ENCODE measurements at regions not wholly inside any gene's neighbourhood (a gene's known extent, or its start where the extent isn't known, plus 50 kb on each side); places are given as distances from the start of the nearest gene placed in this dataset.
A peak's percentile ranks its signal among the peaks of the same experiment; 100 is the strongest.

DNA sequence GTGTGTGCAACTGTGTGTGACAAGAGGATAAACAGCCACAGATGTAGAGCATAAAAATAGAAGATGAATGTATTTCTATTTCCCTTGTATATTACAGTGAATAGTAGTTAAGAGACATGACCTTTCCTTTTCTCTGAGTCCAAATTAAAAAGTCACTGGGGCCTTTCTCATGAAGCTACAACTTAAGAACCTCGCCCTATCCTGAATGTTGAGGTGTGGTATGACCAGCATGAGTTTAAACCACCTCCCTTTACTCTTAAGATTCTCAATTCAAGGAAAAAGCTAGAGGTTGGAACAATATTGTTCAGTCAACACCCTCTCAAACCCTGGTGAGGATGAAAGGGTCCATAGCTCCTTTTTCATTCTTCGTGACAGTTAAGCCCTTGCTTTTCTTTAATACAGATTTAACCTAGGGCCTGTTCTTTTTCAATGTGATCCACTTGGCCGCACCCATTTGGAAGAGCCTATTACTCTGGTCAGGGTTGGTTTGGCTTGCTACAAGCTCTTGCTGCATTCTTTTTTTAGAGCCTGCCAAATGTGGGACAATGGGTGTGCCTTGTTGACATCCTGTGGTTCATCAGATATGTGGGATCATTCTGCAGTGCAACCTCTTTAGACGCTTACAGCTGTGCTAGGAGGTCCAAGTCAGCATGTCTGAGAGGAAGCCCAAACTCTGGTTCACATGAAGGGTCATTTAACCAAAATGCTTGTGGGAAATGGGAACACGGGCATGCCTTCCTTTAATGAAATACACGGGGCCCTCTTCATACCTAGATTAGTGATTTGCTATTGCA, 290.0 kb downstream of the HAO1 start:
- DNase-seq (ENCODE audit: low spot score): no peak

DNA sequence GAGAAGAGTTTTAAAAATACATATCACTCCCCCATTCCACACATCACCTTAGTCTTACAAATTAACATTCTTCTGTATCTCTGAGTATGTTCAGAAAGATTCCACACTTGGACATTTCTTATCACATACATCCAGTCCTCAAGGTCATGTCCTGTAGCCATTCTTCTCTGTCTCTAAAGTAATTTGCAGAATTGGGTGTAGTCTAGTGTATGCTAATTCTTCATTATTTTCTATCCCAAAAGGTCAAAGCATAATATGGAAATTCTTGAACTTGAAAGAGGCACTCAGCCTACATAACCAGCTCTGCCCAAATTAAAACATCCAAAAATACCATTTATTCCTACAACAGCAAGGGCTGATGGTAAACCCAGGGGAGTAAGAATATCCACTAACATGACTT, 286.0 kb downstream of the HAO1 start:
- DNase-seq (ENCODE audit: low spot score): no peak

DNA sequence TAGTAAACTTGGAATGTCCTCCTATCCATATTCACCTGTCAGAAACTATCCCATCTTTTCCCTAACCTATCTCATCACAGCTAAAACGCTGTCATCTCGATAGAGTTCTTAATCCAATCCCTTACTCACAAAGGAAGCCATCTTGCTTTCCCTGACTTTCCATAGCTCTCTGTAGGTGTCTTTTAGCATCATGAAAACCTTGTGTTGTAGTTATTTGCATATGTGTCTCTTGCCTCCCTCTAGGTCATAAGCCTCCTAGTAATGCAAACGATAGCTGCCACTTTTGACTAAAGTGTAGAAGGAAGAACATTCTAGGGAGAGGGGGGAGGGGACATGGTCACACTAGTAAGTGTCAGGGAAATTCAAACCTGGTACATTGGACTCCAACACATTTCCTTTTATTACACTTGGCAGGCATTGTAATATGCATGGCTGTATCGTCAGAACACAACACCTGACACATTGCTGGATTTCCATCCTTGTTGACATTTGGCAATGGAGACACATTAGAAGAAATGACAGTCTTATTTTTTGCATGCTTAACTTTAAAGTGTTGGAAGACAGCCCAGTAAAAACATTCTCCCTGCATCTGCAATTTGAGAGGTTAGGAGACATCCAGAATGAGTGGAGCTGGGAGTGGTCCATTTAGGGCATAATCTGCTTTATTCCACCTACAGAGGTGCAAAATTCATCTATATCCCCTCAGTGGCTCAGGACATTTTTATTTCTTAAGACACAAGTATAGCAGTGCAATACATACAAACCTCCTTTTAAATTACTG, 283.4 kb downstream of the HAO1 start:
- DNase-seq (ENCODE audit: low spot score): no peak

DNA sequence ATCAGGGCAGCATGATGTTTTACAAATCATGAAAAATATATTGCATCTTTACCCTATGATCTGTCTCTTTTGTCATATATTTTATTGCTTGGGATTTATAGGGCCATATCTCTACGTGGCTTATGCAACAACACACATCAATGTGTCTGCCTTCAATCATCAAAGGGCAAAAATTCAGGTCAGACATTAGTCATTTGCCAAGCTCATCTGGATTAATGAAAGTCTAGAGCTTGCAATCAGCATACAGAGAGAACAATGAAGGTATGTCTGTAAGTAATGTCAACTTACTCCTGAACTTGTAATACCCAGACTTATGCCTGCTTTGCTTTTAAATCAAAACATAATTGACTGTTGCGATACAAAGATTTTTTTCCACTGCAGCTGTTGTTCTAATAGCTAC, 282.7 kb downstream of the HAO1 start:
- DNase-seq (ENCODE audit: low spot score): no peak

DNA sequence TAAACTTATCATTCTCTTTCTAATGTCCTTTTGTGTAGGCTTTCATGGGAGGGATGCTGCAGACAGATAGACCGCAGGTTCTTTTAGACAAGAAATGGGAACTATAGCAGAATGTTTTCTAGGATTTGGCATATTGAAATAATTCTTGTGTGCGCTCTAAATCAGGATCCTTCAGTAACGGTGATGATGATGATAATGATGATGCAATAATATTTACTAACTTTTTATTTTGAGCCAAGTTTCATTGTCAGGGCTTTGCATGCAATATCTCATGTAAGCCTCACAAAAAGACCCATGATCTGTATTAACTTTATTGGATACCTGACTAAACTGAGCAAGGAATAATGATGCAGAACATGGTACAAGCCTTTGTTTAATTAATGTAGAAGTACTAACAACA, 280.1 kb downstream of the HAO1 start:
- no peak for DNase-seq (ENCODE audit: low spot score)

DNA sequence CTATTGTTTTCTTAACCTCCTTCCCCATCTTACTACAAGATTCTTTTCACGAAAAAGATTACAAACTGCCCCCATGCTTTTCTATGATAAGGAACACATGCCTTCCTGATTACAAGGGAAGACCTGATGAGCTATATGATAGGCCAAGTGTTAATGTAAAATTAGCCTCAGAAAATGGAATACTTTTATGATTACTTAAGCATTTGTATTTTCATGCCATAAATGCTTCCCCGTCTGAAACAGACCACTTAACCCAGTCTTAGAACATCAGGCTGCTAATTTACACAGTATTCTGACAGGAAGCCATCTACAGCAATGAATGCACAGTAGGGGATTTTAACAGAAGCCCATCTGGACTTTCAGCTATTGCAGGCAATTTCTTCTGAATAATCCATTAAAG, 274.9 kb downstream of the HAO1 start:
- DNase-seq (ENCODE audit: low spot score): no peak

DNA sequence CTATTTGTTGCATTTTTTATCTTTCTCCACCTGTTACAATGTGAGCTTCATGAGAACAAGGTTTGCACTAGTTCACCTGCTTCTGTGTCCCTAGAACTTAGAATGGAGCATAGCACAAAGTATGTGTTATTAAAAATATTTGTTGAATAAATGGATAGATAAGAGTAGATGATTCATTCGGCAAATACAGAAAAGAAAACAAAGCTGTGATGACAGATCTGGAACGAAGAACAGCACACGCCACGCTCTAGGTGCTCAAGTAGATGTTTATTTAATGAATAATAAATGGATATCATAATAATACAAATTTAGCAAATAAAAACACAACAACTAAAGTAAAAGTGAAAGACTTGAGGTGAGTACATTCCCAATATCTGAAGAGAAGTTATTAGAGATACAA, 273.1 kb downstream of the HAO1 start:
- DNase-seq (ENCODE audit: low spot score): no peak

DNA sequence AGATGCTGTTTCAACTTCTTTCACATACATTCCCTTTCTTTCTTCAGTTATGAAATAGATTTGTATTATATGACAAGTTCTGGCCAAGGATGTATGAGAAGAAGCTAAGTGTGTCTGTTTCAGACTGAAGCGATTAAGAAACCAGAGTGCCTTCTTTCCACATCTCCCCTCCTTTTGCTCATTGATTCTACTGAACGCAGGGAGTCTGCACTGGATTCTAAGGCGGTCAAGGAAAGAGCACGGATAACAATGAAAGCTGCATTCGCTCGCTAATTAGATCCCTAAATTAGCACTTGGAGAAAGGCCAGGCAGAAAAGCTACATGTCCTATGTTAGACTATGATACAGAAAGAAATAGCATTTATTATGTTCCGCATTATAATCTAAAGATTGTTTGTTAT, 267.7 kb downstream of the HAO1 start:
- DNase-seq (ENCODE audit: low spot score): no peak

DNA sequence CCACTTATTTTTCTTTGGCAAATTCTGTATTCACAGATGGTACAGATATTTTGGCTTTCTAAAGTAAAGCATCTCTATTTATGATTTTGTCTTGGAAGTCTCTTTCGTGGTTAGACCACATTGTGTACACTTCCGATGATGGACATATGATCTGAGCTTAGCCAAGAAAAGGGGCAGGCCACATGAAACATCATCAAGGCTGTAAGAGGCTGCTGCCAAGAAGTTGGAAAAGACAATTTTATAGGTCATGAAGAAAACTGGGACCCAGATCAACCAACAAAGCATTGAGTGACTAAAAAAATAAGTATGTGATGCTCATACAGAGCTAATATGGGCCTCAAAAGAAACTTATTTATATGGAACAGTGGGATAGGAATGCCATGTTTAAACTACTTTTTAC, 266.4 kb downstream of the HAO1 start:
- DNase-seq (ENCODE audit: low spot score): no peak

DNA sequence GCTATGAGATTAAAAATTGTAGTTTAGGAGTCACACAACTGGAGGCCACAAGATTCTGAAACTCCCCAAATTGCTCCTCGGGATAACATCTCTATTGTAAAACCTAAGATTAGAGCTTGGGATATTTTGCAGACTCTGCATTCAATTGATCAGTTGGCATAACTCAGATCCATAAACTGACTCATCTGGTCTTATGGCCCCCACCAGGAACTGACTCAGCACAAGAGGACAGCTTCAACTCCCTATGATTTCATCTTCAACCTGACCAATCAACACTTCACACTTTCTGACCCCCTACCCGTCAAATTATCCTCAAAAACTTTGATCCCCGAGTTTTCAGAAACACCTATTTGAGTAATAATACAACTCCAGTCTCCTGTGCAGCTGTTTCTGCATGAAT, 257.3 kb downstream of the HAO1 start:
- DNase-seq (ENCODE audit: low spot score): no peak

DNA sequence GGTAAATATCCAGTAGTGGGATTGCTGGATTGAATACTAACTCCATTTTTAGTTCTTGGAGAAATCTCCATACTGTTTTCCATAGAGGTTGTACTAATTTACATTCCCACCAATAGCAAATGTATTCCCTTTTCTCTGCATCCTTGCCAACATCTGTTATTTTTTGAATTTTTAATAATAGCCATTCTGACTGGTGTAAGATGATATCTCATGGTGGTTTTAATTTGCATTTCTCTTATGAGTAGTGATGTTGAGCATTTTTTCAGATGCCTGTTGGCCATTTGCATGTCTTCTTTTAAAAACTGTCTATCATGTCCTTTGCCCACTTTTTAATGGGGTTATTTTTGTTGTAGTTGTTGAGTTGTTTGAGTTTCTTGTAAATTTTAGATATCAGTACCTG, 253.2 kb downstream of the HAO1 start:
- no peak for DNase-seq (ENCODE audit: low spot score)

DNA sequence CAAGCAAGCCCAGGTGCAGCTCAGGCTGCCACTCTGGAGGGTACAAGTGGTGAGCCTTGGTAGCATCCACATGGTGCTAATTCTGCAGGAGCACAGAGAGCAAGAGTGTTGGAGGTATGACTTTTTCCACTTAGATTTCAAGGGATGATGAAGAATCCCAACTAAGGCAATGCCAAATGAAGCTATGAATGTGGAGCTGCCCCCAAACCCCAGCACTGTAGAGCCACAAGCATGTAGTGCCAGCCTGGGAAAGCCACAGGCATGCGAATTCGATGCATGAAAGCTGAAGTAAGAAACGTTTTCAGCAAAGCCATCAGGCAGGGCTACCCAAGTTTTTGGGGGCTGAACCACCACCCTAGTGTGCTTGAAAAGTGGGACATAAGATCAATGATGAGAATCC, 251.1 kb downstream of the HAO1 start:
- no peak for DNase-seq (ENCODE audit: low spot score)

DNA sequence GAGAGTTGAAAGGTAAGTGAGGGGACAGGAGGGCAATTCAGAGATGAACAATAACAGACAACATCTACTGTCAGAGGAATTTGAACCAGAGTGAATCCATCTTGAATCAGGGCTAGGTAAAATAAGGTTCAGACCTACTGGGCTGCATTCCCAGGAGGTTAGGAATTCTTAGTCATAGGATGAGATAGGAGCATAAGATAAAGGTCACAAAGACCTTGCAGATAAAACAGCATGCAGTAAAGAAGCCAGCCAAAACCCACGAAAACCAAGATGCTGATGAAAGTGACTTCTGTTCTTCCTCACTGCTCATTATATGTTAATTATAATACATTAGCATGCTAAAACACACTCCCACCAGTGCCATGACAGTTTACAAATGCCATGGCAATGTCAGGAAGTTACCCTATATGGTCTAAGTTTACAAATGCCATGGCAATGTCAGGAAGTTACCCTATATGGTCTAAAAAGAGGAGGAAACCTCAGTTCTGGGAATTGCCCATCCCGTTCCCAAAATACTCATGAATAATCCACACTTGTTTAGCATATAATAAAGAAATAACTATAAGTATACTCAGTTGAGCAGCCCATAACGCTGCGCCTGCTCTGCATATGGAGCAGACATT, 248.5 kb downstream of the HAO1 start:
- no peak for DNase-seq (ENCODE audit: low spot score)

DNA sequence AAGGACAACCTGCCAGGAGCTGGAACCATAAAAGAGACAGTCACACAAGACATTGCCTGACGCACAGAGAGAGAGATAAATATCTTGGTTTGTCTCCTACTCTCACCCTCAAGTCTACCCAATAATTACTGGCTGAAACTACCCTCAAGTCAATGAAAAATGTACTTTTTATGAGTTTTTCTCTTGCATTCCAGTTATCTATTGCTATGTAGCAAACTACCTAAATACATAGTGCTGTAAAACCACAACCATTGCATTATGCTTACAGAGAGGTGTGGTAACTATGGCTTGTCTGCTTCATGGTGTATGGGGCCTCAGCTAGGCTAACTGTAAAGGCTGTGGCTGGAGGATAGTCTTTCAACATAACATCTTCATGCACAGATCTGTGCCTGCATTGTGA, 247.8 kb downstream of the HAO1 start:
- DNase-seq (ENCODE audit: low spot score): no peak

DNA sequence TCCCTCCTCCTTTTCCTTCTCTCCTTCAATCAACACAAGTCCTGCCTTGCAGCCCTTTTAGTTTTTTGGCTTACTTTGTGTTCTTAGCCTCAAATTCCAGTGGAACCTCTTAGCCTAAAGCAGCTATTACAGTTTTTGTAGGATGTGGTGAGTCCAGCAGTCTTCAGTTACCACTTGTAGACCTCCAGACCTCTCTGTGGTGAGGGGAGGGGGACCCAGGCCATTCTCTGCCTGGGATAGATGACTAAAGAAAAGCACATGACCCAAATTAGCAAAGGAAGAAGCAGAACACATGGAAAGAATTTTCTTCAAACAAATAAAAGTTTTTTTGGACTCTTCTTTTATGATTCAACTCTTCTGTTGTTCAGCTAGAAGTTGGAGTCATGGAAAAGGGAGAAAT, 246.5 kb downstream of the HAO1 start:
- no peak for DNase-seq (ENCODE audit: low spot score)

DNA sequence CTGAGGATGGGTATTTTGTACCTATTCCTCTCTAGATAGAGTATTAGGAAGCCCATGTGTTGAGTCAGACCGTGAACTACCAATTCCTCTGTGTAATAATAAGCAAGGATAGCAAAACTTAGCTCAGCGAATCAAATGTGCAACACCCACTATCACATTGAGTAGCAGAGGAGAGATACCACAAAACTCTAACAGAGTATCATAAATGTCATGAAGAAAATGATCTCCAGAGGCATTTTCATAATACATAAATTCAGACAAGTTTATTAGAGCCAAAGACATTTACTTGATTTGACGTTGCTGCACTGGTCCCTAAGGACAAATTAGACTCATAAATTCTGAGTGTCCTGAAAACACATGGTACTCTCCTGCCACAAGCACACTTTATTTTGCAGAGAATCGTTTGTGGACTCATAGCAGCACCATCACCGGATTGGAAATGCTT, 245.2 kb downstream of the HAO1 start:
- no peak for DNase-seq (ENCODE audit: low spot score)

DNA sequence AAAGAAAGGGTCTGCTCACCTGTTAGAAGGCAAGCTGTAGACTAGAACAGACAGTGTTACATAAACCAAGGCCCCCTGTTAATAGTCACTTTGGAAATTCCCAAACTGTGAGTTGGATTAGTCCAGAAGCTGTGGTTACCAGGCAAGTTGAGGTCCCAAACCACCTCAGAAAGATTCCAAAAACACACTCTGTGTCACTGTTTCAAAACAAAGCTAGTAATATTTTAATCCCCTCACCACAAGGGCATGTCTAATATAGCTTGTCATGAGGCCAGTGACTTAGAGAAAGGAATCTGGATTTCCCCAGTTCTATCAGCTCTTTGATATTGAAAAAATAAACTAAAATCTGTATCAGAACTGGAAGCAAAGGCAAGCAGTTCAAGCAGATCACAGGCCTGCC, 244.6 kb downstream of the HAO1 start:
- DNase-seq (ENCODE audit: low spot score): no peak

DNA sequence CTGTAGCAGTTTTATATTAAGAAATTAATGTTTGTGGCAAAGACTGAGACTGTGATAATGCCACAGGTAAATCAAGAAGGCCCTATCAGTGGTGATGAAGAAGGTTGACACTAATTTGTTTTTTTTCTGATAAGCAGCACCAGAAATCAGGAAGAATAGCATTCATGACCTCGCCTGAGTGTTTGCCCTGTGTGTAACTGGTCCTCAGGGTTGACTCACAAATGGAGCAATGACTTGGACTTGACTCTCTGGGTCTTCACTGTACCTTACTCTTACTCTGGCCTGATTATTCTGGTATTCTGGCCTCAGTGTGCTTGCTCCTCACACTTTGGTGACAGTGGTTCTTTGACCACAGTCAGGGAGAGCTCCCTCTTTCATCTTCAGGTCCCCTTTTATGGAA, 243.9 kb downstream of the HAO1 start:
- no peak for DNase-seq (ENCODE audit: low spot score)

DNA sequence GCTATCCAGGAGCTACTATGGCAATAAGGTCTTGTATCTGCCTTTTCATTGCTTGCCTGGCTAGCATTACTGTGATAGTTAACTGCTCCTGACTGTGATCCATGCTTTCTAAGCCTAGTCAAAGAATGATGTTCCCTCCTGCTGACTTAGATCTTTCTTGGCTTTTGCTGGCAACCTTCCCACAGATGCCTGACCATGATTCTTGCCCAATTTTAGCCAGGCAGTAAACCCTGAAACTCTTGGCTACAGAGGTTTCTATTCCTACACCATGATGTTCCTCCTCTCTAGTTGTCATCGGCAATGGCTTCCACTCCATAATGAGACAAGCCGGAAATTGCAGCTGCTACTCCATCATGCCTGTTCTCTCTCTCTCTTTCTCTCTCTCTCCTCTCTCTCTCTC, 238.1 kb downstream of the HAO1 start:
- DNase-seq (ENCODE audit: low spot score): no peak

DNA sequence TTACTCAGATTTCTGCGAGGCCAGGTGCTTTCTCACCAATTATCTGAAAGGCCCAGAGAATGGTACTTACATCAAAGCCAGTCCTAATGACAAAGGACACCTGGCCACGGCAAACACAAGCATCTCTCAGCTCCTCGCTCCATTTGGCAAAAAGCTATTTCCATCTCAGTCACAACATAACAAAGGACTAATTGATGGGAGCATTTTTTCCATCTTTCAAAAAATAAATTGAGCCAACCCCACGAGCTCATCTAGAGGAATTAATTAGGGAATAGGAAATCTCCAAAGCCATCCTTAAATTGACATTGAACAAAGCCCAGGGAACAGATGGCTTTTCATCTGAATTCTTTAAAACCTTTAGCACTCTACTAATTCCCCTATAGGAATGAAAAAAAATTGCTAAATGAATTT, 236.7 kb downstream of the HAO1 start:
- DNase-seq (ENCODE audit: low spot score): peak; percentile 10

DNA sequence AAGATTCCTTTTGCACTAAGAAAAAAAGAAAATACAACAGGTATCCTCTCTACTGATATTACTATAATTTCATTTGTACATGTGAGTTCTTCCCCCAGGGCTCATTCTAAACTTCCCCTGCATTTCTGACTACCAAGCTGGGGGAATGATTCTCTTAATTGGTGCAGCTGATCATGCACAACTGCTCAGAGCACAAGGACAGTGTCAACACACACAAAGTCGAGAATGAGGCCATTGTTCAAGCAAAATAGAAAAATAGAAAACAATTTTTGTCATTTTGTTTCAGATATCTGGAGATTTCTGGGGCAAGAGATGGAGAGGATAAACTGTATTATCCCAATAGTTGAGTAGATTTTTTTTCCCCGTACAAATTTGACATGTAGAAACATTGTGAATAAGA, 236.3 kb downstream of the HAO1 start:
- peak; percentile 52 for DNase-seq (ENCODE audit: low spot score)

DNA sequence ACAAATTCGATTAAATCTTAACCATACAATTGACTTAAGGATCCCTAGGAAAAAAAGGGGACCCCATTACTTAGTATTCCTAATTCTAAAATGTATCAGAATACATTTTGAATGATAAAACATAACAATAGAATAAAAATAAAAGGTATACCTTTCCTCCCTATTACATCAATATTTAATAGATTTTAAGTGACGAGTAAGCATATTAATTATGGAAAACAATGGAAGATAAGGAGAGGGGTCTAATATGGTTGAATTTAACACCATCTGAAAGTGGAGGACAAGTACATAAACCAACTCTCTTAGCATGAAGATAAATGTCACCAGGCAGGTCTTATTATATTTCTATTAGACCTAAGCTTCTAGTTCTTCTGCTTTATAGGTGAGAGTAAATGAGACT, 232.1 kb downstream of the HAO1 start:
- no peak for DNase-seq (ENCODE audit: low spot score)

DNA sequence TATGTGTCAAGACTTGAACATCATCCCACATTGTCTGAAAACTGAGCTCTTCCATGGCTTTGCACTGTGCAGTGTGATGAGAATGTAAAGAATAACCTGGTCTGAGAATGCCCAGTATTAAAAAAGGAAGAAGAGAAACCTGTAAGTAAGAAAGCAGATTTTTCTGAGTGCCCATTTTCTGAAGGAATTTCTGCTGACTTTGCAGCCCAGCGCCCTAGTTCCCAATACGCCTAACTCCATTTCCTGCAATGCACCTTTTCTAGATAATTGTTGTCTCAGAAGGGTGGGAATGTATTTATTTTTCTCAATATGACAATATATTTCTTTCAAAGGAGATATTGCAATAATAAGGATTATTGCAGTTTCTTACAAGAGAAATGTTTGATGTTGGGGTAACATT, 231.5 kb downstream of the HAO1 start:
- DNase-seq (ENCODE audit: low spot score): no peak

Measured in Ammon's horn (tissue), 1 donor.